ENCODE measurements at regions not wholly inside any gene's neighbourhood (a gene's known extent, or its start where the extent isn't known, plus 50 kb on each side); places are given as distances from the start of the nearest gene placed in this dataset.
"Not testable (repeated sequence)": the region's sequence is repeated elsewhere in the genome, so short reads cannot be mapped to it uniquely, and the experiment has no call there.

DNA sequence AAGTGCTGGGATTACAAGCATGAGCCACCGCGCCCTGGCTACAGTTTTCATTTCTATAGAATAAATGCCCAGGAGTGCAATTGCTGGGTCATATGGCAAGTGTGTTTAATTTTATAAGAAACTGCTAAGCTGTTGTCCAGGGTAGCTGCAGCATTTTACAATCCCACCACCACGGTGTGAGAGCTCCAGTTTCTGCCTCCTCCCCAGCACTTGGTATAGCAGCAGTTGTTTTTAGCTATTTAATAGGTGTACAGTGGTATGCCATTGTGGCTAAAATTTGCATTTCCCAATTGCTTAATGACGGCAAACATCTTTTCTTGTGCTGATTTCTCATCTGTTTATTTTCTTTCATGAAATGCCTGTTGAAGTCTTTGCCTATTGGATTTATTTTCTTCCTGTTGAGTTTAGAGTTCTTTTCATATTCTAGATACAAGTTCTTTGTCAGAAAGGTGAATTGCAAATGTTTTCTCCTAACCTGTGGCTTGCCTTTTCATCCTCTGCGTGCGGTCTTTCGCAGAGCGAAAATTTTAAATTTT is 100.3 kb downstream of the NDFIP1 start:
- Histone ChIP-seq H3K4me1 (ENCODE audit: control insufficient read depth in 2 of 2, insufficient read depth in 2 of 2, low read length in 2 of 2) (no peaks in the 10 kb centered on the region), H4K20me1 (ENCODE audit: control insufficient read depth, insufficient read depth, low read length, poor library complexity, severe bottlenecking) (no peaks in the 10 kb centered on the region), H3K4me2 (replicated peaks; ENCODE audit: low read depth, low read length, poor library complexity, severe bottlenecking) (no peak overlapping the region), H3K36me3 (replicated peaks in 1 of 2; ENCODE audit: control extremely low read depth in 1 of 2, control insufficient read depth in 1 of 2, extremely low read depth in 1 of 2, insufficient read depth in 2 of 2, low read length in 1 of 2) (no peaks in the 10 kb centered on the region), H3K27me3 (replicated peaks in 1 of 4; ENCODE audit: control extremely low read depth in 1 of 4, control insufficient read depth in 3 of 4, insufficient read depth in 4 of 4, low read length in 3 of 4) (no peaks in the 10 kb centered on the region), H3K9ac (ENCODE audit: low read length) (no peak overlapping the region), H3K27ac (ENCODE audit: low read length in 2 of 2) (no peak overlapping the region), H2AFZ (ENCODE audit: insufficient read depth, low read depth, low read length, poor library complexity, severe bottlenecking) (no peak overlapping the region), H3K79me2 (ENCODE audit: control insufficient read depth, insufficient read depth, low read length) (no peaks in the 10 kb centered on the region), H3K9me3 (ENCODE audit: control extremely low read depth in 1 of 3, control insufficient read depth in 2 of 3, insufficient read depth in 1 of 3, low read length in 2 of 3) (no peaks in the 10 kb centered on the region), H3K4me3 (ENCODE audit: control extremely low read depth in 1 of 5, extremely low read depth in 1 of 5, insufficient read depth in 1 of 5, low read depth in 2 of 5, low read length in 4 of 5) (no peak overlapping the region)
- H3K4me3 Mint-ChIP-seq: no peak overlapping the region
- no peaks in the 10 kb centered on the region for H3K9me3 Mint-ChIP-seq (ENCODE audit: insufficient read depth)
- TF ChIP-seq, protein P1, sequence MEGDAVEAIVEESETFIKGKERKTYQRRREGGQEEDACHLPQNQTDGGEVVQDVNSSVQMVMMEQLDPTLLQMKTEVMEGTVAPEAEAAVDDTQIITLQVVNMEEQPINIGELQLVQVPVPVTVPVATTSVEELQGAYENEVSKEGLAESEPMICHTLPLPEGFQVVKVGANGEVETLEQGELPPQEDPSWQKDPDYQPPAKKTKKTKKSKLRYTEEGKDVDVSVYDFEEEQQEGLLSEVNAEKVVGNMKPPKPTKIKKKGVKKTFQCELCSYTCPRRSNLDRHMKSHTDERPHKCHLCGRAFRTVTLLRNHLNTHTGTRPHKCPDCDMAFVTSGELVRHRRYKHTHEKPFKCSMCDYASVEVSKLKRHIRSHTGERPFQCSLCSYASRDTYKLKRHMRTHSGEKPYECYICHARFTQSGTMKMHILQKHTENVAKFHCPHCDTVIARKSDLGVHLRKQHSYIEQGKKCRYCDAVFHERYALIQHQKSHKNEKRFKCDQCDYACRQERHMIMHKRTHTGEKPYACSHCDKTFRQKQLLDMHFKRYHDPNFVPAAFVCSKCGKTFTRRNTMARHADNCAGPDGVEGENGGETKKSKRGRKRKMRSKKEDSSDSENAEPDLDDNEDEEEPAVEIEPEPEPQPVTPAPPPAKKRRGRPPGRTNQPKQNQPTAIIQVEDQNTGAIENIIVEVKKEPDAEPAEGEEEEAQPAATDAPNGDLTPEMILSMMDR (IDR thresholded peaks at IDR 0.05): no peak
- no peak for TF ChIP-seq EZH2 (IDR thresholded peaks at IDR 0.05; ENCODE audit: borderline replicate concordance, insufficient read depth, low read depth, low read length, poor library complexity, severe bottlenecking)
- H3K27ac Mint-ChIP-seq: no peak overlapping the region
- CTCF ChIA-PET: no interaction called here
- POLR2A ChIA-PET: no interaction called here
- no peak for ATAC-seq (ENCODE audit: low read depth)
- H3K27me3 Mint-ChIP-seq: peaks cover 12% of the 10 kb centered on the region
- intact Hi-C loops (cut with micrococcal nuclease): no loop called here
- no peaks in the 10 kb centered on the region for H3K4me1 Mint-ChIP-seq
- WGBS (ENCODE audit: insufficient coverage): no CpG with 5 or more reads among the region's 8 CpGs
- DNase-seq: no peak

DNA sequence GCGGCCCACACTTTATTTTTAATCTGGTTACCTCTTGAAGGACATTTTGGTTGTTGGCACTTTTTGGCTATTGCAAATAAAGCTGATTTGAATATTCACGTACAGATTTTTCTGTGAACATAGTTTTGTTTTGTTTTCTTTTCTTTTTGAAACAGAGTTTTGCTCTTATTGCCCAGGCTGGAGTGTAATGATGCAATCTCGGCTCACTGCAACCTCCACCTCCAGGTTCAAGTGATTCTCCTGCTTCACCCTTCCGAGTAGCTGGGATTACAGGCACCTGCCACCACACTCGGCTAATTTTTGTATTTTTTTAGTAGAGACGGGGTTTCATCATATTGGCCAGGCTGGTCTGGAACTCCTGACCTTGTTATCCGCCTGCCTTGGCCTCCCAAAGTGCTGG is 99.7 kb downstream of the NDFIP1 start:
- ATAC-seq (ENCODE audit: low read depth); CTCF ChIA-PET; H3K9me3 ChIP-seq (ENCODE audit: control extremely low read depth in 1 of 3, control insufficient read depth in 2 of 3, insufficient read depth in 1 of 3, low read length in 2 of 3): not testable (repeated sequence)

More for the DNA sequence above, 99.7 kb downstream of the NDFIP1 start:
- WGBS (ENCODE audit: insufficient coverage): 94% methylated on average over 4 of the region's 7 CpGs
- H3K4me3 ChIP-seq (ENCODE audit: control extremely low read depth in 1 of 5, extremely low read depth in 1 of 5, insufficient read depth in 1 of 5, low read depth in 2 of 5, low read length in 4 of 5); POLR2A ChIA-PET; H4K20me1 ChIP-seq (ENCODE audit: control insufficient read depth, insufficient read depth, low read length, poor library complexity, severe bottlenecking); H3K9me3 Mint-ChIP-seq (ENCODE audit: insufficient read depth); intact Hi-C loops (cut with micrococcal nuclease); H3K79me2 ChIP-seq (ENCODE audit: control insufficient read depth, insufficient read depth, low read length); H3K27ac ChIP-seq (ENCODE audit: low read length in 2 of 2); H3K9ac ChIP-seq (ENCODE audit: low read length); H3K4me3 Mint-ChIP-seq; H3K4me1 ChIP-seq (ENCODE audit: control insufficient read depth in 2 of 2, insufficient read depth in 2 of 2, low read length in 2 of 2); H3K36me3 ChIP-seq (replicated peaks in 1 of 2; ENCODE audit: control extremely low read depth in 1 of 2, control insufficient read depth in 1 of 2, extremely low read depth in 1 of 2, insufficient read depth in 2 of 2, low read length in 1 of 2); H3K4me1 Mint-ChIP-seq; H2AFZ ChIP-seq (ENCODE audit: insufficient read depth, low read depth, low read length, poor library complexity, severe bottlenecking); H3K4me2 ChIP-seq (replicated peaks; ENCODE audit: low read depth, low read length, poor library complexity, severe bottlenecking); H3K27me3 ChIP-seq (replicated peaks in 1 of 4; ENCODE audit: control extremely low read depth in 1 of 4, control insufficient read depth in 3 of 4, insufficient read depth in 4 of 4, low read length in 3 of 4); DNase-seq; H3K27ac Mint-ChIP-seq: not testable (repeated sequence)
- peaks cover 12% of the 10 kb centered on the region for H3K27me3 Mint-ChIP-seq

Data from B cell (primary cell).